Activated CD4-positive, alpha-beta T cell treated with anti-CD3 and anti-CD28 coated beads, Interleukin-2, amount 10 ng/mL, durations not matched to agents 7 days and 5 days (primary cell): ENCODE measurements at regions not wholly inside any gene's neighbourhood (a gene's known extent, or its start where the extent isn't known, plus 50 kb on each side); places are given as distances from the start of the nearest gene placed in this dataset.

Experiments used
- CTCF ChIA-PET: fragments of 350-600 bp; sonication (Branson Sonifier 250); formaldehyde crosslinking; loops from one replicate; lab custom pipeline; 2021; ENCODE audit warnings: antibody characterized with exemption; lab: Charles Lee
- POLR2A ChIA-PET: fragments of 350-600 bp; sonication (Branson Sonifier 250); formaldehyde crosslinking; loops from one replicate; lab custom pipeline; 2021; ENCODE audit warnings: antibody characterized with exemption; lab: Charles Lee
- DNase-seq: peaks from one replicate; pipeline ENCODE4 v3.0.0-alpha.2; 2020
- H3K27ac Mint-ChIP-seq: one replicate; pipeline ENCODE4 v1.8.0; 2021; ENCODE audit warnings: mild to moderate bottlenecking, moderate library complexity, mixed read lengths
- H3K27me3 Mint-ChIP-seq: one replicate; pipeline ENCODE4 v1.8.0; 2021; ENCODE audit warnings: mixed read lengths
- H3K36me3 Mint-ChIP-seq: one replicate; pipeline ENCODE4 v1.8.0; 2021; ENCODE audit warnings: low read depth, mixed read lengths
- H3K4me1 Mint-ChIP-seq: one replicate; pipeline ENCODE4 v1.8.0; 2021; ENCODE audit warnings: mixed read lengths
- H3K4me3 Mint-ChIP-seq: one replicate; pipeline ENCODE4 v1.8.0; 2021; ENCODE audit warnings: mild to moderate bottlenecking, moderate library complexity, mixed read lengths
- H3K9me3 Mint-ChIP-seq: one replicate; pipeline ENCODE4 v1.8.0; 2021; ENCODE audit warnings: mixed read lengths

DNA sequence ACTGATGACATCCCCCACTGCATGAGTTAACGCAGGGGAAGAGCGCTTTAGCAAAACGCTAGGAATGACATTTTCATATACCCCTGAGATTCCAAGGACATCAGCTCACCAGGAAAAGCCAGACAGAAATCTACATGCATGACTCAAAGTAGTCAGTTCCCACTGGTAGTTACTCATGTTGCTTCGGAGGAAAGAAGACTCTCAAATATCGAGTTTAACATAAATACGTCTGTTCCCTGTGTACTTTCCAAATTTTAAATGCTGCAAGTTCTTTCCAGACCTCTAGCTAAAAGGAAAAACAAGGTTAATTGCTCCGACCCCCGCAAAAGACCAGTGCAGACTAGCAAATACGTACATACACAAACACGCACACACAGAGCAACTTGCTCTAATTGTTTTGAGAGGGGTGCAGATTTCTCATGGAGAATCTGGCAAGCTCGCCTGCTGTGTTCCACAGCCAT is 115.4 kb upstream of the PRICKLE2 start:
- Mint-ChIP-seq H3K4me3 (no peak overlapping the region), H3K27ac (no peak overlapping the region), H3K9me3 (no peaks in the 10 kb centered on the region), H3K36me3 (no peaks in the 10 kb centered on the region), H3K27me3 (peaks cover 9% of the 10 kb centered on the region), H3K4me1 (no peaks in the 10 kb centered on the region)
- DNase-seq: no peak
- ChIA-PET CTCF (no interaction called here), POLR2A (no interaction called here)

DNA sequence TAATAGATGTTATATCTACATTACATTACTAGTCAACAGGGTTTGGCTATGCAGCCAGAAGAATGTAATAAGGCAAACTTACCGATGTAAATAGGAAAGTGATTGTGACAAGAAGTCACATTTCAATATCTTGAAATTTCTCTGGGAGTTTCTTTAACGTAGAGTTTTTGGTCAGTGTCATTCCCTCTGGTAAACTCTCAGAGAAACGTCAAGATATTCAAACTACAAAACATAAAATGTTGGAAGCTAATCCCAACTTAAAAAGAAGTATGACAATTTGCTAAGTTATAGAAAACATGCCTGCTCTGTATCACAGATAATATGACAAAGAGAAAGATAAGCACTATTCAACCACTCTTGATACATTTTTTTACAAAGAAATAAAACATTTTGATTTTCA is 111.2 kb upstream of the PRICKLE2 start:
- POLR2A ChIA-PET: no interaction called here

DNA sequence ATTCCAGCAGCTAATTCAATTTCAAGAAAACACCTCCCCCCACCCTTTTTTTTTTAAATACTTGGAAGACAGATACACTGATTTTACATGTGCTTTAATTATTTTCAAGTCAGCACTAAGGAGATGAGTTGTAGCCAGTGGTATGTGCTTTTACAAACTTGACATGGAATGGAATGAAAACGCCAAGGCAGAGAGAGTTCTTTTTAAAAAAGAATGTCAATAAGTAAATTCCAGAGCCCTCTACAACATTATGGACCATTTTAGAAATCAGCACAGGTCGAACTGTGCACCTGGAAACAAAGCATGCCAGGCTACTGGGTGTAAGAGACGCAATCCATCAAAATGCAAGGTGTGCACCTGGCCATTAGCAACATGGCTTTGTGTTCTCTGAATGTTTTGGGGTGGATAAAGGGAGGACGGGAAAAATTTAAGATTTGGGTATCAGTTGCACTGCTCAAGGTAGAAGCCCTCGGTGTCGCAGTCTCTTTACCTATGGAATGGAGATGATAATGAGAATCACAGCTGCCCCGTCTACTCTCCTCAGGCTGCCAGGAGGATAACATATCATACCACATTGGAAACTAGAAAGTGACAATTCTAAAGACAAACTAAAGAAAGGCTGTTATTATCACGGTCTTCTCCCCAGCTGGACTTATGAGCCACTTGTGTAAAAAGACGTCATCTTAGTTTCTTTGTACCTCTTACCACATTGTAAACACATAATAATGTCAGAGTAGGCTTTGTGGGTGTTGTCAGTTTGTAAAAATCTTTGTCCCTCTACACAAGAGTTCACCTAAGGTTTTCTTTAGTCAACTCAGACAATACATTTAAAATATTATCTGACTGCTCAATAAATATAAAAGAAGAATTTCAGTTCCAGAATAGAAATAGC is 107.4 kb upstream of the PRICKLE2 start:
- peaks cover 7% of the 10 kb centered on the region for H3K27me3 Mint-ChIP-seq
- ChIA-PET POLR2A (no interaction called here), CTCF (no interaction called here)
- no peaks in the 10 kb centered on the region for H3K9me3 Mint-ChIP-seq
- no peaks in the 10 kb centered on the region for H3K4me1 Mint-ChIP-seq
- no peaks in the 10 kb centered on the region for H3K36me3 Mint-ChIP-seq
- no peak overlapping the region for H3K4me3 Mint-ChIP-seq
- no peak overlapping the region for H3K27ac Mint-ChIP-seq
- no peak for DNase-seq

More for the DNA sequence above, 111.2 kb upstream of the PRICKLE2 start:
- CTCF ChIA-PET: no interaction called here
- Mint-ChIP-seq H3K27ac (no peak overlapping the region), H3K4me1 (no peaks in the 10 kb centered on the region), H3K4me3 (no peak overlapping the region), H3K27me3 (peaks cover 6% of the 10 kb centered on the region), H3K36me3 (no peaks in the 10 kb centered on the region), H3K9me3 (no peaks in the 10 kb centered on the region)
- DNase-seq: no peak

DNA sequence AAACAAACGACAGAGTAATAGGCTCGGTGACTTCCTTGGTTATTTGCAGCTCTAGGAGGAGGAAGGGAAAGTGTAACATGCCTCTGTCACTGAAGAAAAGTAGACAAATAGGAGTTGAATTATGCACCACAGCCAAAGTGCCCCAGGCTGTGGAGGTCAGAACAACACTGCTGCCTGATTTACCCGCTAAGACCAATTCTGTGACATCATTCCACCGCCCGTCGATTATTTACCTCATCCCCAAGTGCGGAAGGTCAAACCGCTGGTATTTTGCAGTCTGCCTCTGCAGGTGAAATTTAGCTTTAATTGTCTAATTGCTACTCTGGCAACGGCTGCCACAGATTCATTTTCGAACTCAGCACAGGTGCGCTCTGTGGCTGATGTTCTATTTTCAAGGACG is 106.3 kb upstream of the PRICKLE2 start:
- CTCF ChIA-PET: interaction anchor here (0.6 kb wide), 1 partner anchor 124 kb away, joined by 3 read pairs; no protein-coding TSS in a partner anchor
- no peak overlapping the region for H3K27ac Mint-ChIP-seq
- H3K4me1 Mint-ChIP-seq: no peaks in the 10 kb centered on the region
- no peaks in the 10 kb centered on the region for H3K36me3 Mint-ChIP-seq
- no peaks in the 10 kb centered on the region for H3K9me3 Mint-ChIP-seq
- no peak overlapping the region for H3K4me3 Mint-ChIP-seq
- POLR2A ChIA-PET: no interaction called here
- DNase-seq: no peak
- peaks cover 9% of the 10 kb centered on the region for H3K27me3 Mint-ChIP-seq

- ChIA-PET POLR2A (no interaction called here), CTCF (no interaction called here)
- H3K27me3 Mint-ChIP-seq: peaks cover 9% of the 10 kb centered on the region
- no peak for DNase-seq
- no peaks in the 10 kb centered on the region for H3K36me3 Mint-ChIP-seq
- no peaks in the 10 kb centered on the region for H3K4me1 Mint-ChIP-seq
- no peak overlapping the region for H3K27ac Mint-ChIP-seq
- H3K4me3 Mint-ChIP-seq: no peak overlapping the region
- no peaks in the 10 kb centered on the region for H3K9me3 Mint-ChIP-seq
Measured at GRCh38 chr3:64329037-64329436, 103.8 kb upstream of the PRICKLE2 start.

DNA sequence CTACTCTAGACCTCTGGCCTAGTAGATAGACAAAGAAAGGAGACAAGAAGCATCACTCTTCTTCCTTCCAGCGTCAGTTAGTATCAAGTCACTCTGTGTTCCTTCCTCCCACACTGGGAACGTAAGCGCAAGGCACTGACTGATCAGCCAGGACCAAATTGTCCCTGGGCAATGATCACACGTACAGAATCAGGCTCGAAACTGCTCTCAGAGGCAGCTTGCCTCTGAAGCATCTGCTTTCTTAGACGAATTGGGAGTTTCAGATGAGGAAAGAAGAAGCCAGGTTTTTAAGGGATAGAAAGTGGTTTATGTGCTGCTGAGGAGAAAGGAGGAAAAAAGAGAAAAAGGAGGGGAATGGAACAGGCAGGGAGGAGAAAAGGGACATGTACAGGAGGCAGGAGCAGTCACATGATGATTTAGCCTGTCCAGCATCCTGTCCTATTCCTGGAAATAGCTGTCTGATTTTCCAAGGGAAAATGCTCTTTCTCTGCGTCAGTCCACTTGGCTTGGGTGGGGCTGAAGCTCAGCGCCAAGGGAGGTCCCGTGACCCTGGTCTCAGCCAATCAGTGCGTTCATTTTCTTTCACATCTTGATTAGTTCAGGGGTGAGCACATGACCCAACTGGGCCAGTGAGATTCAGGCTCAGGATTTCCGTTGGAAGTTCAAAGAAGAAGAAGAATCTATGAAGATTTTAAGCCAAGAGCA is 102.0 kb upstream of the PRICKLE2 start:
- H3K9me3 Mint-ChIP-seq: no peaks in the 10 kb centered on the region
- H3K27ac Mint-ChIP-seq: no peak overlapping the region
- H3K4me1 Mint-ChIP-seq: no peaks in the 10 kb centered on the region
- peaks cover 9% of the 10 kb centered on the region for H3K27me3 Mint-ChIP-seq
- CTCF ChIA-PET: no interaction called here
- no peak for DNase-seq
- no peaks in the 10 kb centered on the region for H3K36me3 Mint-ChIP-seq
- POLR2A ChIA-PET: no interaction called here
- H3K4me3 Mint-ChIP-seq: no peak overlapping the region

DNA sequence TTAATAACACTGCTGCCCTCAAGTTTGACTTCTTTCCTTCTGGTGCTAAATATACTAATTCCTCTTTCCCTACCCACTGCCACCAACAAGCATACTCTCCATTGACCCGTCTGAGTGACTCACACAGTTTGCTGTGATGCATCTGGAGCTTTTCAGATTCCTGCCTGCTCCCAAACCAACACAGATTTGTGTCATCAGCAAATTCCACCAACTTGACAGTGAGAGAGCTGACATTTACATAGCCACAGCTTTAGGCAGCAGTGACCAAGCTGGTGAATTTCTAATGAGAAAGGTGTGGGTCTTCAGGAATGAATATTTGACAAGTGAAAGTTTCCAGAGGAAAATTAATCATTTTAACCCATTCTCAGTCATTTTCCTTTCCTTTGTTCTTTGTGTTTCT is 96.5 kb upstream of the PRICKLE2 start:
- POLR2A ChIA-PET: no interaction called here
- no peaks in the 10 kb centered on the region for H3K4me1 Mint-ChIP-seq

GRCh38 chr3:64319391-64319790 is 94.1 kb upstream of the PRICKLE2 start:
- ChIA-PET CTCF (no interaction called here), POLR2A (no interaction called here)
- Mint-ChIP-seq H3K4me3 (no peak overlapping the region), H3K36me3 (no peaks in the 10 kb centered on the region), H3K27me3 (peaks cover 2% of the 10 kb centered on the region), H3K4me1 (no peaks in the 10 kb centered on the region), H3K9me3 (no peaks in the 10 kb centered on the region), H3K27ac (no peak overlapping the region)
- no peak for DNase-seq

More for the DNA sequence above, 96.5 kb upstream of the PRICKLE2 start:
- no peaks in the 10 kb centered on the region for H3K36me3 Mint-ChIP-seq
- no peak overlapping the region for H3K27ac Mint-ChIP-seq
- no peak overlapping the region for H3K4me3 Mint-ChIP-seq
- H3K27me3 Mint-ChIP-seq: peaks cover 4% of the 10 kb centered on the region
- CTCF ChIA-PET: interaction anchor here (0.7 kb wide), 1 partner anchor 25 kb away, joined by 3 read pairs; no protein-coding TSS in a partner anchor
- no peaks in the 10 kb centered on the region for H3K9me3 Mint-ChIP-seq
- DNase-seq: no peak

DNA sequence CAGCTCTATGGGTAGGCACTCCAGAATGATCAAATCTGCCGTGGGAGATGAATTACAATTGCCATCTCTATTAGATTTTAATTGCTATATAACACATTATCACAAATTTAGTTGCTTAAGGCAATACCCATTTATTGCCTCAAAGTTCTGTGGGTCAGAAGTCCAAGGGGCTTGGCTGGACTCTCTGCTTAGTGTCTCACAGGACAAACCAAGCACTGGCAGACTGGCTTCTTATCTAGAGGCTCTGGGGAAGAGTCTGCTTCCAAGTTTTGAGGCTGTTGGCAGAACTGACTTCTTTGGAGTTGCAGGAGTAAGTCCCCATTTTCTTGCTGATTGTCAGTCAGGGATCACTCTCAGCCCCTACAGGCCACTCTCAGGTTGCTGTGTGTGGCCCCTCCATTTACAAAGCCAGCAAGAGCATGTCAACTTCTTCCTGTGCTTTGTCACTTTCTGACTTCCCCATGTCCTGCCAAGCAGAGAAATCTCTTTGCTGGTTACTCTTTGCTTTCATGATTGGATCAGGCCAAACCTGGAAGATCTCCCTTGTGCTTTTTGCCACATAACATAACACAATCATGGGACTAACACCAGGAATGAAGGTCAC is 93.5 kb upstream of the PRICKLE2 start:
- no peaks in the 10 kb centered on the region for H3K9me3 Mint-ChIP-seq
- POLR2A ChIA-PET: no interaction called here
- peaks cover 2% of the 10 kb centered on the region for H3K27me3 Mint-ChIP-seq
- CTCF ChIA-PET: no interaction called here
- H3K4me1 Mint-ChIP-seq: no peaks in the 10 kb centered on the region
- H3K36me3 Mint-ChIP-seq: no peaks in the 10 kb centered on the region
- no peak for DNase-seq
- no peak overlapping the region for H3K4me3 Mint-ChIP-seq
- H3K27ac Mint-ChIP-seq: no peak overlapping the region

GRCh38 chr3:64318001-64318400 is 92.7 kb upstream of the PRICKLE2 start:
- no peaks in the 10 kb centered on the region for H3K36me3 Mint-ChIP-seq
- ChIA-PET POLR2A (no interaction called here), CTCF (no interaction called here)
- no peak overlapping the region for H3K4me3 Mint-ChIP-seq
- no peak for DNase-seq
- H3K27ac Mint-ChIP-seq: no peak overlapping the region
- H3K27me3 Mint-ChIP-seq: peaks cover 2% of the 10 kb centered on the region
- H3K4me1 Mint-ChIP-seq: no peaks in the 10 kb centered on the region
- no peaks in the 10 kb centered on the region for H3K9me3 Mint-ChIP-seq

DNA sequence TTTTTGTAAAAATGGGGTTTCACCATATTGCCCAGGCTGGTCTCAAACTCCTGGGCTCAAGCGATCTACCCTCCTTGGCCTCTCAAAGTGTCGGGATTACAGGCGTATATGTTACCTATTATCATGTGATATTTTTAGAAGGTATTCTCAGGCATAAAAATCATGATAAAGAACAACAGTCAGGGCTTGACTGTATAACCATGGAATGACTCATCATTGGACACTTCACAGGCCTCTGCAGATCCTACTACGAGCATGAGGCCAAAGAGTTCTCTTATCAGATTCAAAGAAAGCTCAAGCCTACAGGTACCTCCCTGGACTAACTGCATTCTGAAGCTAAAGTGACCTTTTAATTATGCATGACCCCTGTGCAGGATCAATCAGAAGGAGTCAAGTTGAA is 91.7 kb upstream of the PRICKLE2 start:
- no peak for DNase-seq
- no peaks in the 10 kb centered on the region for H3K4me1 Mint-ChIP-seq
- H3K27ac Mint-ChIP-seq: no peak overlapping the region
- no peaks in the 10 kb centered on the region for H3K27me3 Mint-ChIP-seq
- POLR2A ChIA-PET: no interaction called here
- H3K36me3 Mint-ChIP-seq: no peaks in the 10 kb centered on the region
- CTCF ChIA-PET: no interaction called here
- H3K4me3 Mint-ChIP-seq: no peak overlapping the region
- no peaks in the 10 kb centered on the region for H3K9me3 Mint-ChIP-seq

GRCh38 chr3:64311424-64312061 is 86.3 kb upstream of the PRICKLE2 start:
- Mint-ChIP-seq H3K36me3 (no peaks in the 10 kb centered on the region), H3K9me3 (no peaks in the 10 kb centered on the region), H3K4me1 (no peaks in the 10 kb centered on the region), H3K27me3 (no peaks in the 10 kb centered on the region), H3K4me3 (no peak overlapping the region), H3K27ac (no peak overlapping the region)
- no peak for DNase-seq
- POLR2A ChIA-PET: no interaction called here
- CTCF ChIA-PET: no interaction called here

- no peak overlapping the region for H3K4me3 Mint-ChIP-seq
- H3K27me3 Mint-ChIP-seq: no peaks in the 10 kb centered on the region
- POLR2A ChIA-PET: no interaction called here
- no peaks in the 10 kb centered on the region for H3K36me3 Mint-ChIP-seq
- CTCF ChIA-PET: no interaction called here
- DNase-seq: no peak
- no peak overlapping the region for H3K27ac Mint-ChIP-seq
- no peaks in the 10 kb centered on the region for H3K9me3 Mint-ChIP-seq
- no peaks in the 10 kb centered on the region for H3K4me1 Mint-ChIP-seq
Measured at GRCh38 chr3:64308931-64309330, 83.7 kb upstream of the PRICKLE2 start.
